ENCODE measurements at regions not wholly inside any gene's neighbourhood (a gene's known extent, or its start where the extent isn't known, plus 50 kb on each side); places are given as distances from the start of the nearest gene placed in this dataset.

- Mint-ChIP-seq H3K4me3 (ENCODE audit: unreplicated experiment) (no peak overlapping the region), H3K27ac (ENCODE audit: unreplicated experiment) (no peak overlapping the region), H3K27me3 (ENCODE audit: low read depth) (peaks cover 9% of the 10 kb centered on the region), H3K4me1 (ENCODE audit: low read depth) (no peaks in the 10 kb centered on the region), H3K36me3 (ENCODE audit: low read depth) (no peaks in the 10 kb centered on the region), H3K9me3 (ENCODE audit: low read depth) (no peaks in the 10 kb centered on the region)
- DNase-seq (ENCODE audit: low spot score) = no peak
- TF ChIP-seq, protein P1, sequence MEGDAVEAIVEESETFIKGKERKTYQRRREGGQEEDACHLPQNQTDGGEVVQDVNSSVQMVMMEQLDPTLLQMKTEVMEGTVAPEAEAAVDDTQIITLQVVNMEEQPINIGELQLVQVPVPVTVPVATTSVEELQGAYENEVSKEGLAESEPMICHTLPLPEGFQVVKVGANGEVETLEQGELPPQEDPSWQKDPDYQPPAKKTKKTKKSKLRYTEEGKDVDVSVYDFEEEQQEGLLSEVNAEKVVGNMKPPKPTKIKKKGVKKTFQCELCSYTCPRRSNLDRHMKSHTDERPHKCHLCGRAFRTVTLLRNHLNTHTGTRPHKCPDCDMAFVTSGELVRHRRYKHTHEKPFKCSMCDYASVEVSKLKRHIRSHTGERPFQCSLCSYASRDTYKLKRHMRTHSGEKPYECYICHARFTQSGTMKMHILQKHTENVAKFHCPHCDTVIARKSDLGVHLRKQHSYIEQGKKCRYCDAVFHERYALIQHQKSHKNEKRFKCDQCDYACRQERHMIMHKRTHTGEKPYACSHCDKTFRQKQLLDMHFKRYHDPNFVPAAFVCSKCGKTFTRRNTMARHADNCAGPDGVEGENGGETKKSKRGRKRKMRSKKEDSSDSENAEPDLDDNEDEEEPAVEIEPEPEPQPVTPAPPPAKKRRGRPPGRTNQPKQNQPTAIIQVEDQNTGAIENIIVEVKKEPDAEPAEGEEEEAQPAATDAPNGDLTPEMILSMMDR (IDR thresholded peaks at IDR 0.05) = no peak
These were observed 124.4 kb downstream of the FBXO15 start for GRCh38 chr18:74023220-74023619.

DNA sequence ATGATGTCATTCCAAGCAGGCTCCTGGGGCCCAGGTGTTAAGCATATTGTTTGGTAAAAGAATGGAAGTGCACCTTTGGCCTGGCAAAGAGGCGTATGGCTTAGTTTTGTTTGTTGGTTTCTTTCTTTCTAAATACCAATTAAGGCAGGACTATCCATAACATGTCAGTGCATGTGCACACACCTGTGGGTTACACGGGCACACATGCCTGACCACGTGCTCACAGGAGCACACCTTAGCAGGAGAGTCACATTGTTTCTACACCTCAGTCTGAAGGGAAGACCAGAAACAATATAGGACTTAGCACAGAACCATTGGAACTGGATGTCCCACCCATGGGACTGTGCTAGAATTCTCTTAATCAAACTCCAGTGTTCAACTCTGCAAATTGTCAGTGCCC is 127.8 kb downstream of the FBXO15 start:
- H3K4me3 Mint-ChIP-seq (ENCODE audit: unreplicated experiment) = no peak overlapping the region
- H3K9me3 Mint-ChIP-seq (ENCODE audit: low read depth) = peaks cover 2% of the 10 kb centered on the region
- no peaks in the 10 kb centered on the region for H3K4me1 Mint-ChIP-seq (ENCODE audit: low read depth)
- H3K36me3 Mint-ChIP-seq (ENCODE audit: low read depth) = no peaks in the 10 kb centered on the region
- no peak for DNase-seq (ENCODE audit: low spot score)
- H3K27me3 Mint-ChIP-seq (ENCODE audit: low read depth) = peaks cover 4% of the 10 kb centered on the region
- H3K27ac Mint-ChIP-seq (ENCODE audit: unreplicated experiment) = no peak overlapping the region
- TF ChIP-seq, protein P1 (IDR thresholded peaks at IDR 0.05) = no peak

DNA sequence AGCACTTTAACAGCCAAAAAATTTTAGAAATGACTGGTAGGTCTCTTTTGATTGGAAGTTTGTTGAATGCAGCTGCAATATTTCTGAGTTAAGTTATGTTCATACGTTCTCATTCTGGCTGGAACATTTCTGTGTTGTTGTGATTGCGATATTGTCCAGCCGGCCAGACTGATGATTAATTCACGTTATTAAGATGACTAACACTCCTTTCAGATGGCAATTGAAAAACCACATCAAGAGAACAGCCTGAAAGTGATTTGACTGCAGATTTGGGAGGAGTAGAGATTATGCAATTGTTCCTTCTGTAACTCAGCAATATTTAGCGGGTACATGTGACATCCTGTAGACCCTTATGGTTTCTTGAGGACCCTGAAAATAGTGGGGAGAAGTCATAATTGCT is 133.7 kb downstream of the FBXO15 start:
- peaks cover 2% of the 10 kb centered on the region for H3K9me3 Mint-ChIP-seq (ENCODE audit: low read depth)
- H3K27ac Mint-ChIP-seq (ENCODE audit: unreplicated experiment) = no peak overlapping the region
- H3K4me3 Mint-ChIP-seq (ENCODE audit: unreplicated experiment) = no peak overlapping the region
- no peaks in the 10 kb centered on the region for H3K4me1 Mint-ChIP-seq (ENCODE audit: low read depth)
- TF ChIP-seq, protein P1 (IDR thresholded peaks at IDR 0.05) = no peak
- no peaks in the 10 kb centered on the region for H3K36me3 Mint-ChIP-seq (ENCODE audit: low read depth)
- no peak for DNase-seq (ENCODE audit: low spot score)
- peaks cover 2% of the 10 kb centered on the region for H3K27me3 Mint-ChIP-seq (ENCODE audit: low read depth)

DNA sequence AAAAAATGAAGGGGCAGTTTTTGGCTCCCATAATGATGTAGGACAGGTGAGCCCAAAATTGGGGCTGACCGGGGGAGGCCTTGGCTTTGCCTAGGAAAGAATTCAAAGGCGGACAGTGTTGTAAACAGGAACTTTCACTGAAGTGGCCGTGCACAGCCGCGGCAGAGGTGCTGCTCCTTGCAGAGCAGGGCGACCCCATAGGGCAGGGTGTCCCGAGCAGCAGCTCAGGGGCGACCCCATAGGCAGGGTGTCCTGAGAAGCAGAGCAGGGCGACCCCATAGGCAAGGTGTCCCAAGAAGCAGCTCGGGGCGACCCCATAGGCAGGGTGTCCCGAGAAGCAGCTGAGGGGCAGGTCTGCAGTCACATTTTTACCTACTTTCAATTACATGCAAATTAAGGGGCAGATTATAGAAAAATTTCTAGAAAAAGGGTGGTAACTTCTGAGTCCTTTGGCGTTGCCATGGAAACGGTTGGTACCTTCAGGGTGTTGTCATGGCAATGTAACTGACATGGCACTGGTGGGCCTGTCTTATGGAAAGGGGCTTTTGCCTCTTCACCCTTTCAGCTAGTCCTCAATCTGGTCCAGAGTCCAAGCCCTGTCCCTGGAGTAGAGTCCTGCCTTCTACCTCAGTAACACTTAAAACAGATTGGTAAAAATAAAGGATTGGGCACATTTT is 134.5 kb downstream of the FBXO15 start:
- Mint-ChIP-seq H3K36me3 (ENCODE audit: low read depth) (no peaks in the 10 kb centered on the region), H3K27ac (ENCODE audit: unreplicated experiment) (no peak overlapping the region), H3K27me3 (ENCODE audit: low read depth) (no peaks in the 10 kb centered on the region), H3K4me1 (ENCODE audit: low read depth) (no peaks in the 10 kb centered on the region), H3K9me3 (ENCODE audit: low read depth) (peaks cover 2% of the 10 kb centered on the region), H3K4me3 (ENCODE audit: unreplicated experiment) (no peak overlapping the region)
- DNase-seq (ENCODE audit: low spot score) = no peak
- TF ChIP-seq, protein P1 (IDR thresholded peaks at IDR 0.05) = no peak

DNA sequence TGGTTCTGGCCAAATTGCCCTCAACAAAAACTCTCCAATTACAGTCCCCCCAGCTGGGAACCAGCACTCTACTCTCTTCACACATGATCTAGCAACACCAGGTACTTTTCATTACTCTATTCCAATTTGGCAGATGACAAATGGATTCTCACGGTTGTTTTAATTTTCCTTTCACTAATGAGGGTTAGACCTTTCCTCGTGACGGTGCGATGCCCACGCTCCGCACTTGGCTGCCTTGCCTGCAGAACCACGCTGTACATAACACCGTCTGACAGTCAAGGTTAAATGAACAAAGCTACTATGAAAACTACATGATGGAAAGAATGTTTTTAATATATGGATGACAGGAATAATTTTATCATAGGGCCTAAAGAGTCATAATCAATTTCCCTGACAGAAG is 141.5 kb downstream of the FBXO15 start:
- Mint-ChIP-seq H3K27ac (ENCODE audit: unreplicated experiment) (no peak overlapping the region), H3K4me3 (ENCODE audit: unreplicated experiment) (no peak overlapping the region), H3K4me1 (ENCODE audit: low read depth) (no peaks in the 10 kb centered on the region), H3K9me3 (ENCODE audit: low read depth) (peaks cover 4% of the 10 kb centered on the region), H3K27me3 (ENCODE audit: low read depth) (no peaks in the 10 kb centered on the region), H3K36me3 (ENCODE audit: low read depth) (no peaks in the 10 kb centered on the region)
- TF ChIP-seq, protein P1 (IDR thresholded peaks at IDR 0.05) = no peak
- DNase-seq (ENCODE audit: low spot score) = no peak
